OCI-LY7 (cell line): ENCODE measurements at regions not wholly inside any gene's neighbourhood (a gene's known extent, or its start where the extent isn't known, plus 50 kb on each side); places are given as distances from the start of the nearest gene placed in this dataset.

Experiments used
- EZH2phosphoT487 ChIP-seq: fragments of 200-600 bp; sonication (generic); IDR thresholded peaks from 2 replicates; pipeline ENCODE4 v1.6.1; 2018; ENCODE audit warnings: low read depth, borderline replicate concordance, mild to moderate bottlenecking, mixed run types, antibody characterized with exemption, low read length, moderate library complexity, mixed read lengths
- TF ChIP-seq, protein P1 (sequence below): fragments of 200-600 bp; sonication (generic); conservative IDR thresholded peaks from 2 replicates; pipeline ENCODE4 v1.5.1; 2014; ENCODE audit warnings: mild to moderate bottlenecking, antibody characterized with exemption, low read length, moderate library complexity, mixed read lengths

DNA sequence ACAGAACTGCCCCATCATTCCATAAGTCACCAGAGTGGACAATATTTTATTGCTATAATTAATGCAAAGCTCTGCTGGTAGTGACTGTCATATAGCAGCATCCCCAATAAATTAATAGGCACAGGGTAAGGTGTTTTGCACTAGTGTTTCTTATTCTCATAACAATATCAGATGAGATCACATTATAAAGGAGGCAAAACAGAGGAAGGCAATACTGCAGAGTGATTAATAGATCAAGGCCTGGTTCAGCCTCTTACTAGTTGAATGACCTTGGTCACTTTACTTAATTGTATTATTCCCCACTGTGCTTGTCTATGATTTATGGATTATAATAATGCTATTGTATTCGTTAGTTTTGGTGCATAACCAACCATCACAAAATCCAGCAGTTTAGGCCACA, 784.8 kb downstream of the VRK1 start:
- TF ChIP-seq, protein P1, sequence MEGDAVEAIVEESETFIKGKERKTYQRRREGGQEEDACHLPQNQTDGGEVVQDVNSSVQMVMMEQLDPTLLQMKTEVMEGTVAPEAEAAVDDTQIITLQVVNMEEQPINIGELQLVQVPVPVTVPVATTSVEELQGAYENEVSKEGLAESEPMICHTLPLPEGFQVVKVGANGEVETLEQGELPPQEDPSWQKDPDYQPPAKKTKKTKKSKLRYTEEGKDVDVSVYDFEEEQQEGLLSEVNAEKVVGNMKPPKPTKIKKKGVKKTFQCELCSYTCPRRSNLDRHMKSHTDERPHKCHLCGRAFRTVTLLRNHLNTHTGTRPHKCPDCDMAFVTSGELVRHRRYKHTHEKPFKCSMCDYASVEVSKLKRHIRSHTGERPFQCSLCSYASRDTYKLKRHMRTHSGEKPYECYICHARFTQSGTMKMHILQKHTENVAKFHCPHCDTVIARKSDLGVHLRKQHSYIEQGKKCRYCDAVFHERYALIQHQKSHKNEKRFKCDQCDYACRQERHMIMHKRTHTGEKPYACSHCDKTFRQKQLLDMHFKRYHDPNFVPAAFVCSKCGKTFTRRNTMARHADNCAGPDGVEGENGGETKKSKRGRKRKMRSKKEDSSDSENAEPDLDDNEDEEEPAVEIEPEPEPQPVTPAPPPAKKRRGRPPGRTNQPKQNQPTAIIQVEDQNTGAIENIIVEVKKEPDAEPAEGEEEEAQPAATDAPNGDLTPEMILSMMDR, result no peak
- TF ChIP-seq EZH2phosphoT487, result no peak
